Glutamatergic neuron (in vitro differentiated cells): ENCODE measurements at regions not wholly inside any gene's neighbourhood (a gene's known extent, or its start where the extent isn't known, plus 50 kb on each side); places are given as distances from the start of the nearest gene placed in this dataset.

Source experiments
- DNase-seq: peaks from one replicate; pipeline ENCODE4 v3.0.0; 2022
- H3K27ac Mint-ChIP-seq: one replicate; pipeline ENCODE4 v1.8.0; 2020; ENCODE audit warnings: mild to moderate bottlenecking, mixed read lengths, inconsistent platforms; ENCODE audit not compliant: unreplicated experiment
- H3K27me3 Mint-ChIP-seq: one replicate; pipeline ENCODE4 v1.8.0; 2020; ENCODE audit warnings: mild to moderate bottlenecking, moderate library complexity, mixed read lengths, inconsistent platforms; ENCODE audit not compliant: unreplicated experiment
- H3K36me3 Mint-ChIP-seq: one replicate; pipeline ENCODE4 v1.8.0; 2020; ENCODE audit warnings: mild to moderate bottlenecking, mixed read lengths, inconsistent platforms; ENCODE audit not compliant: unreplicated experiment
- H3K4me1 Mint-ChIP-seq: one replicate; pipeline ENCODE4 v1.8.0; 2020; ENCODE audit warnings: mild to moderate bottlenecking, low read depth, mixed read lengths, inconsistent platforms; ENCODE audit not compliant: unreplicated experiment
- H3K4me3 Mint-ChIP-seq: one replicate; pipeline ENCODE4 v1.8.0; 2020; ENCODE audit warnings: mild to moderate bottlenecking, mixed read lengths, inconsistent platforms; ENCODE audit not compliant: unreplicated experiment
- H3K9me3 Mint-ChIP-seq: one replicate; pipeline ENCODE4 v1.8.0; 2020; ENCODE audit warnings: mild to moderate bottlenecking, moderate library complexity, mixed read lengths, inconsistent platforms; ENCODE audit not compliant: unreplicated experiment
- CTCF ChIP-seq: fragments of 200-600 bp; sonication (generic); IDR thresholded peaks from one replicate; pipeline ENCODE4 v1.5.0; 2021; ENCODE audit not compliant: partially characterized antibody, unreplicated experiment

GRCh38 chr13:111912453-111912866 lies 154.5 kb upstream of the SOX1 start:
- no peak for TF ChIP-seq CTCF
- peaks cover 6% of the 10 kb centered on the region for H3K9me3 Mint-ChIP-seq
- no peak overlapping the region for H3K27ac Mint-ChIP-seq
- H3K27me3 Mint-ChIP-seq: no peaks in the 10 kb centered on the region
- H3K4me3 Mint-ChIP-seq: no peak overlapping the region
- H3K36me3 Mint-ChIP-seq: peaks cover 10% of the 10 kb centered on the region
- no peaks in the 10 kb centered on the region for H3K4me1 Mint-ChIP-seq
- no peak for DNase-seq

GRCh38 chr13:111912991-111913760 lies 153.8 kb upstream of the SOX1 start:
- H3K27ac Mint-ChIP-seq: no peak overlapping the region
- peaks cover 9% of the 10 kb centered on the region for H3K9me3 Mint-ChIP-seq
- H3K4me1 Mint-ChIP-seq: no peaks in the 10 kb centered on the region
- H3K36me3 Mint-ChIP-seq: peaks cover 10% of the 10 kb centered on the region
- no peaks in the 10 kb centered on the region for H3K27me3 Mint-ChIP-seq
- no peak for DNase-seq
- no peak overlapping the region for H3K4me3 Mint-ChIP-seq
- no peak for TF ChIP-seq CTCF

GRCh38 chr13:111913761-111914140 lies 153.2 kb upstream of the SOX1 start:
- TF ChIP-seq CTCF: no peak
- H3K36me3 Mint-ChIP-seq: peaks cover 10% of the 10 kb centered on the region
- peaks cover 12% of the 10 kb centered on the region for H3K9me3 Mint-ChIP-seq
- H3K27ac Mint-ChIP-seq: no peak overlapping the region
- peaks cover 3% of the 10 kb centered on the region for H3K27me3 Mint-ChIP-seq
- no peaks in the 10 kb centered on the region for H3K4me1 Mint-ChIP-seq
- no peak for DNase-seq
- no peak overlapping the region for H3K4me3 Mint-ChIP-seq

- H3K4me1 Mint-ChIP-seq: no peaks in the 10 kb centered on the region
- no peak overlapping the region for H3K27ac Mint-ChIP-seq
- peaks cover 3% of the 10 kb centered on the region for H3K27me3 Mint-ChIP-seq
- no peak overlapping the region for H3K4me3 Mint-ChIP-seq
- DNase-seq: no peak
- peaks cover 10% of the 10 kb centered on the region for H3K36me3 Mint-ChIP-seq
- H3K9me3 Mint-ChIP-seq: peaks cover 12% of the 10 kb centered on the region
- TF ChIP-seq CTCF: no peak
These were observed 152.5 kb upstream of the SOX1 start for GRCh38 chr13:111914241-111915103.
